Activated CD4-positive, alpha-beta T cell treated with anti-CD3 and anti-CD28 coated beads, Interleukin-2, amount 50 U/mL, for 48 hours (primary cell): ENCODE measurements at regions not wholly inside any gene's neighbourhood (a gene's known extent, or its start where the extent isn't known, plus 50 kb on each side); places are given as distances from the start of the nearest gene placed in this dataset.
A peak's percentile ranks its signal among the peaks of the same experiment; 100 is the strongest.

ENCODE experiments used
- DNase-seq, 2 experiments: peaks; one replicate each; pipeline ENCODE4 v3.0.0-alpha.2; 2020

- DNase-seq: no peak
These were observed 99.3 kb upstream of the SOX9 start for GRCh38 chr17:72021417-72022041.

- DNase-seq: no peak
These were observed 98.2 kb upstream of the SOX9 start for GRCh38 chr17:72022328-72023275.

GRCh38 chr17:72024457-72024856, 96.4 kb upstream of the SOX9 start:
- no peak for DNase-seq

GRCh38 chr17:72025113-72025512, 95.7 kb upstream of the SOX9 start:
- no peak for DNase-seq

- peak; percentile 2 to 14 for DNase-seq
These were observed 90.5 kb upstream of the SOX9 start for GRCh38 chr17:72030067-72030899.

GRCh38 chr17:72031219-72031884, 89.5 kb upstream of the SOX9 start:
- no peak for DNase-seq

GRCh38 chr17:72033334-72033733, 87.5 kb upstream of the SOX9 start:
- no peak for DNase-seq

- DNase-seq: no peak
These were observed 86.8 kb upstream of the SOX9 start for GRCh38 chr17:72034000-72034399.

- no peak for DNase-seq
These were observed 82.4 kb upstream of the SOX9 start for GRCh38 chr17:72038427-72038826.

GRCh38 chr17:72039490-72039889, 81.3 kb upstream of the SOX9 start:
- DNase-seq: no peak

GRCh38 chr17:72046178-72046577, 74.6 kb upstream of the SOX9 start:
- DNase-seq: no peak

GRCh38 chr17:72046643-72047612, 73.9 kb upstream of the SOX9 start:
- DNase-seq: no peak

- no peak for DNase-seq
These were observed 70.9 kb upstream of the SOX9 start for GRCh38 chr17:72049914-72050313.

GRCh38 chr17:72053036-72053435, 67.8 kb upstream of the SOX9 start:
- no peak for DNase-seq

GRCh38 chr17:72053449-72053848, 67.4 kb upstream of the SOX9 start:
- no peak for DNase-seq

- no peak for DNase-seq
These were observed 64.7 kb upstream of the SOX9 start for GRCh38 chr17:72056155-72056554.

- no peak for DNase-seq
These were observed 64.0 kb upstream of the SOX9 start for GRCh38 chr17:72056727-72057290.

GRCh38 chr17:72060084-72060483, 60.7 kb upstream of the SOX9 start:
- DNase-seq: no peak

- DNase-seq: no peak
These were observed 57.6 kb upstream of the SOX9 start for GRCh38 chr17:72063262-72063661.

- no peak for DNase-seq
These were observed 56.9 kb upstream of the SOX9 start for GRCh38 chr17:72063756-72064450.
